ENCODE measurements at regions not wholly inside any gene's neighbourhood (a gene's known extent, or its start where the extent isn't known, plus 50 kb on each side); places are given as distances from the start of the nearest gene placed in this dataset.

DNA sequence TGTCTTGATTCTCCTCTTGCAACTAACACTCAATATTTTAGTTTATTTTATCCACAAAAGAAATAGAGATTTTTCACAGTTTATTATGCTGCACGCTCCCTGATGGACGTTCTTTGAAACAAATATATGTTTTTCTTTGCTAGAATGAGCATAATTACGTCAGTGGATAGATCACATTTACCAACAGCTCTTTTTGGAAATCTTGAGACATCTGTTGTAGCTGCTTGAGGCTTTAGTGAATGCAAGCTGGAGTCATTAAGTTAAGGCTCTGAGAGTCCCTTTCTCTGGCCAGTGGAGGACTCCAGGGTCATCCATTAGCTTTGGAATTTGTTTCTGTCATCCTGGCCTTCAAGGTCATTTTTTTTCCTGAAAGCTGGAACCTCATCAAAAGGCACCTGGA is 405.6 kb upstream of the TMEM132C start:
- no peak overlapping the region for H3K4me3 ChIP-seq
- no peaks in the 10 kb centered on the region for H3K79me2 ChIP-seq (ENCODE audit: low read depth)
- H3K27ac ChIP-seq: no peak overlapping the region
- no peaks in the 10 kb centered on the region for H3K9me2 ChIP-seq (ENCODE audit: insufficient read depth)
- H3K4me2 ChIP-seq: no peak overlapping the region
- no peaks in the 10 kb centered on the region for H3F3A ChIP-seq (ENCODE audit: insufficient read depth, low read depth)
- H4K20me1 ChIP-seq (ENCODE audit: insufficient read depth): no peaks in the 10 kb centered on the region
- H3K27me3 ChIP-seq (ENCODE audit: insufficient read depth, low read depth): no peaks in the 10 kb centered on the region
- intact Hi-C loops (cut with micrococcal nuclease; ENCODE audit: unreplicated experiment): no loop called here
- no TSS peak for BruUV-seq (replicated peaks)
- no peaks in the 10 kb centered on the region for H3K36me3 ChIP-seq (ENCODE audit: low read depth)
- DNase-seq: no peak
- no peaks in the 10 kb centered on the region for H3K9me3 ChIP-seq (ENCODE audit: insufficient read depth, low read depth)
- ChIA-PET POLR2A (ENCODE audit: unreplicated experiment) (no interaction called here), CTCF (no interaction called here)
- H2AFZ ChIP-seq: no peak overlapping the region
- TF ChIP-seq, protein P1, sequence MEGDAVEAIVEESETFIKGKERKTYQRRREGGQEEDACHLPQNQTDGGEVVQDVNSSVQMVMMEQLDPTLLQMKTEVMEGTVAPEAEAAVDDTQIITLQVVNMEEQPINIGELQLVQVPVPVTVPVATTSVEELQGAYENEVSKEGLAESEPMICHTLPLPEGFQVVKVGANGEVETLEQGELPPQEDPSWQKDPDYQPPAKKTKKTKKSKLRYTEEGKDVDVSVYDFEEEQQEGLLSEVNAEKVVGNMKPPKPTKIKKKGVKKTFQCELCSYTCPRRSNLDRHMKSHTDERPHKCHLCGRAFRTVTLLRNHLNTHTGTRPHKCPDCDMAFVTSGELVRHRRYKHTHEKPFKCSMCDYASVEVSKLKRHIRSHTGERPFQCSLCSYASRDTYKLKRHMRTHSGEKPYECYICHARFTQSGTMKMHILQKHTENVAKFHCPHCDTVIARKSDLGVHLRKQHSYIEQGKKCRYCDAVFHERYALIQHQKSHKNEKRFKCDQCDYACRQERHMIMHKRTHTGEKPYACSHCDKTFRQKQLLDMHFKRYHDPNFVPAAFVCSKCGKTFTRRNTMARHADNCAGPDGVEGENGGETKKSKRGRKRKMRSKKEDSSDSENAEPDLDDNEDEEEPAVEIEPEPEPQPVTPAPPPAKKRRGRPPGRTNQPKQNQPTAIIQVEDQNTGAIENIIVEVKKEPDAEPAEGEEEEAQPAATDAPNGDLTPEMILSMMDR (conservative IDR thresholded peaks at IDR 0.05): no peak
- H3K4me1 ChIP-seq (replicated peaks; ENCODE audit: insufficient read depth): no peaks in the 10 kb centered on the region

DNA sequence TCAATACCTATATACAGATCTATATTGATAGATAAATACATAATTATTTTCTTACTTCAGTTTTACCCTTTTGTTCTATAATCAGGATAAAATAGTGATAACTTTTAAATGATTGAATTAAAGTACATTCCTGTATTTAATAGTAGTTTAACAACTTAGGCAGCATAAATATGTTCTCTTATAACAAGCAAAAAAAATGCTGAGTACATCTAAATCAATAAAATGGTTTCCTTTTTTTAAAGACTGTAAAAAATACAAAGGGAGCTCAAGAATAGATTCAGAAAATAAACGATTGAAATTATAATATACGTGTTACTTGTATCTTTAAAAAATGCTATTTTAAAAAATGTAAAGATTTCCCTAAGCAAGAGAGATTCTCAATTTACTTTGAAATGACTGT is 393.7 kb upstream of the TMEM132C start:
- ChIA-PET POLR2A (ENCODE audit: unreplicated experiment) (no interaction called here), CTCF (no interaction called here)
- no peak overlapping the region for H2AFZ ChIP-seq
- no peak overlapping the region for H3K4me2 ChIP-seq
- no peaks in the 10 kb centered on the region for H3K9me3 ChIP-seq (ENCODE audit: insufficient read depth, low read depth)
- no peak overlapping the region for H3K27ac ChIP-seq
- no TSS peak for BruUV-seq (replicated peaks)
- H3F3A ChIP-seq (ENCODE audit: insufficient read depth, low read depth): no peaks in the 10 kb centered on the region
- H3K4me3 ChIP-seq: no peak overlapping the region
- H3K9me2 ChIP-seq (ENCODE audit: insufficient read depth): no peaks in the 10 kb centered on the region
- H3K27me3 ChIP-seq (ENCODE audit: insufficient read depth, low read depth): 0 out of 2 replicates have a peak, but pooled peaks cover 3% of the 10 kb centered on the region
- H3K79me2 ChIP-seq (ENCODE audit: low read depth): no peaks in the 10 kb centered on the region
- no peaks in the 10 kb centered on the region for H4K20me1 ChIP-seq (ENCODE audit: insufficient read depth)
- H3K4me1 ChIP-seq (replicated peaks; ENCODE audit: insufficient read depth): no peaks in the 10 kb centered on the region
- no peaks in the 10 kb centered on the region for H3K36me3 ChIP-seq (ENCODE audit: low read depth)
- intact Hi-C loops (cut with micrococcal nuclease; ENCODE audit: unreplicated experiment): no loop called here
- TF ChIP-seq EZH2 (IDR thresholded peaks at IDR 0.05; ENCODE audit: low read depth): no peak
- TF ChIP-seq, protein P1 (conservative IDR thresholded peaks at IDR 0.05): no peak
- DNase-seq: no peak

DNA sequence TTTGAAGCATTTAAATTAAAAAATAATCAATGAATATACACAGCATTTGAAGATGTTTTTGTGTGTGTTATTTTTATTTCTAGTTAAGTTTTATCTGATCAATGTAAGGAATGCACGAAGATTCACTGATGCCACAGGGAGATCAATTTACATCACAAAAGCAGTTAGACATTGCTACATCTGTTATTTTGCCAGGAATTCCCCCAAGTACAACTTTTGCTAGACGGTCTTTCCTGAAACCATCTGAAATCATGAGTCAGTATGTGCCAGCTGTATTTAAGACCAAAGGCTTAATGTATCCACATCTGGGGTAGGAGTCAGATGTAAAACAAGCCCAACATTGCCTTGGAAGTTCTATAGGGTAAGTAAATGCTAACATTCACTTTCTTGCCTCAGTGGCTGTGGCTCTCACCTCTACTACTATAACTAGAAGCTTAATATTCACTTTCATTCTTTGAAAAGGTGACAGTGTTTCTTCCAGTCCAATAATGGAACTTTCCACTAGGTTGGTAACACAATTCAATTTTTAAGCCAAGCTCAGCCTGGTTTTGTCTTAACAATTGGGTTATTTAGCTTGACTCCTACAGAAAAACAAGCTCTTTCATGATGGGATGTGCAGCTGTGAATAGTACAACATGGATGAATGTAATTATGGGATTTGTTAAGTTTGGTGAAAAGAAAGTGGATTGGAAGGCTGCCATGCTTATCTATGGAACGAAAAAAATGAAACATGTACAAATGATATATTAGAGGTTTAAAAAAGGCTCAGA is 385.4 kb upstream of the TMEM132C start:
- POLR2A ChIA-PET (ENCODE audit: unreplicated experiment): no interaction called here
- intact Hi-C loops (cut with micrococcal nuclease; ENCODE audit: unreplicated experiment): no loop called here
- Histone ChIP-seq H4K20me1 (ENCODE audit: insufficient read depth) (no peaks in the 10 kb centered on the region), H3K27ac (no peak overlapping the region), H3K9me2 (ENCODE audit: insufficient read depth) (no peaks in the 10 kb centered on the region), H3K4me3 (no peak overlapping the region), H2AFZ (no peak overlapping the region), H3K4me1 (replicated peaks; ENCODE audit: insufficient read depth) (no peaks in the 10 kb centered on the region), H3K27me3 (ENCODE audit: insufficient read depth, low read depth) (no peaks in the 10 kb centered on the region), H3F3A (ENCODE audit: insufficient read depth, low read depth) (no peaks in the 10 kb centered on the region), H3K9me3 (ENCODE audit: insufficient read depth, low read depth) (no peaks in the 10 kb centered on the region), H3K36me3 (ENCODE audit: low read depth) (no peaks in the 10 kb centered on the region), H3K79me2 (ENCODE audit: low read depth) (no peaks in the 10 kb centered on the region), H3K4me2 (no peak overlapping the region)
- TF ChIP-seq EZH2 (IDR thresholded peaks at IDR 0.05; ENCODE audit: low read depth): no peak
- TF ChIP-seq, protein P1 (conservative IDR thresholded peaks at IDR 0.05): no peak
- DNase-seq: no peak
- CTCF ChIA-PET: no interaction called here
- no TSS peak for BruUV-seq (replicated peaks)
